Suppressor macrophage (primary cell): ENCODE measurements at regions not wholly inside any gene's neighbourhood (a gene's known extent, or its start where the extent isn't known, plus 50 kb on each side); places are given as distances from the start of the nearest gene placed in this dataset.

Source experiments
- DNase-seq, 4 experiments: peaks; one replicate each; pipeline ENCODE4 v3.0.0-alpha.2; 2020 to 2022

GRCh38 chr15:35871282-35871681, 325.3 kb upstream of the DPH6 start:
- no peak for DNase-seq

- DNase-seq = no peak
Measured at GRCh38 chr15:35871812-35872211, 325.8 kb upstream of the DPH6 start.

GRCh38 chr15:35872577-35872976, 326.6 kb upstream of the DPH6 start:
- no peak for DNase-seq

- DNase-seq = no peak
Measured at GRCh38 chr15:35874260-35874905, 328.4 kb upstream of the DPH6 start.

GRCh38 chr15:35876762-35877161, 330.8 kb upstream of the DPH6 start:
- no peak for DNase-seq

GRCh38 chr15:35880896-35881295, 334.9 kb upstream of the DPH6 start:
- DNase-seq = no peak

GRCh38 chr15:35885870-35886269, 339.9 kb upstream of the DPH6 start:
- no peak for DNase-seq

- no peak for DNase-seq
Measured at GRCh38 chr15:35886765-35887164, 340.8 kb upstream of the DPH6 start.

- no peak for DNase-seq
Measured at GRCh38 chr15:35888815-35889214, 342.9 kb upstream of the DPH6 start.

GRCh38 chr15:35907511-35907910, 361.5 kb upstream of the DPH6 start:
- DNase-seq = no peak

- no peak for DNase-seq
Measured at GRCh38 chr15:35909414-35909813, 363.4 kb upstream of the DPH6 start.

- no peak for DNase-seq
Measured at GRCh38 chr15:35910227-35910626, 364.3 kb upstream of the DPH6 start.

- DNase-seq = no peak
Measured at GRCh38 chr15:35911052-35911777, 365.2 kb upstream of the DPH6 start.

- no peak for DNase-seq
Measured at GRCh38 chr15:35912196-35912595, 366.2 kb upstream of the DPH6 start.

- DNase-seq = no peak
Measured at GRCh38 chr15:35914573-35914972, 368.6 kb upstream of the DPH6 start.

- no peak for DNase-seq
Measured at GRCh38 chr15:35921046-35921445, 375.1 kb upstream of the DPH6 start.

- DNase-seq = no peak
Measured at GRCh38 chr15:35925275-35926006, 379.5 kb upstream of the DPH6 start.

GRCh38 chr15:35926007-35926380, 380.0 kb upstream of the DPH6 start:
- no peak for DNase-seq

GRCh38 chr15:35928847-35929246, 382.9 kb upstream of the DPH6 start:
- DNase-seq = no peak

- DNase-seq = no peak
Measured at GRCh38 chr15:35929740-35930444, 383.9 kb upstream of the DPH6 start.

GRCh38 chr15:35931799-35932341, 385.9 kb upstream of the DPH6 start:
- DNase-seq = no peak

GRCh38 chr15:35932531-35932930, 386.6 kb upstream of the DPH6 start:
- DNase-seq = no peak

GRCh38 chr15:35933531-35933930, 387.6 kb upstream of the DPH6 start:
- DNase-seq = no peak
